HG03571 (cell line): ENCODE measurements at regions not wholly inside any gene's neighbourhood (a gene's known extent, or its start where the extent isn't known, plus 50 kb on each side); places are given as distances from the start of the nearest gene placed in this dataset.
"Not testable (repeated sequence)": the region's sequence is repeated elsewhere in the genome, so short reads cannot be mapped to it uniquely, and the experiment has no call there.

Experiments
- ATAC-seq: cut with Tn5 transposase; IDR thresholded peaks from one replicate; pipeline ENCODE4 v1.9.1; 2021; ENCODE audit not compliant: unreplicated experiment

- no peak for ATAC-seq
Observed at GRCh38 chr7:68038621-68039314, 1042.1 kb downstream of the TYW1 start.

GRCh38 chr7:68041554-68041953 is 1044.9 kb downstream of the TYW1 start:
- ATAC-seq, result no peak

GRCh38 chr7:68043546-68043945 is 1046.9 kb downstream of the TYW1 start:
- no peak for ATAC-seq

GRCh38 chr7:68050627-68051026 is 1054.0 kb downstream of the TYW1 start:
- no peak for ATAC-seq

GRCh38 chr7:68058014-68058413 is 1061.4 kb downstream of the TYW1 start:
- no peak for ATAC-seq

- no peak for ATAC-seq
Observed at GRCh38 chr7:68063171-68063570, 1066.5 kb downstream of the TYW1 start.

- ATAC-seq, result no peak
Observed at GRCh38 chr7:68065581-68065980, 1068.9 kb downstream of the TYW1 start.

- ATAC-seq, result no peak
Observed at GRCh38 chr7:68067845-68068244, 1071.2 kb downstream of the TYW1 start.

- ATAC-seq, result no peak
Observed at GRCh38 chr7:68070992-68071391, 1074.4 kb downstream of the TYW1 start.

- no peak for ATAC-seq
Observed at GRCh38 chr7:68073701-68074100, 1077.1 kb downstream of the TYW1 start.

- no peak for ATAC-seq
Observed at GRCh38 chr7:68074242-68074641, 1077.6 kb downstream of the TYW1 start.

- no peak for ATAC-seq
Observed at GRCh38 chr7:68078157-68078710, 1081.6 kb downstream of the TYW1 start.

- ATAC-seq, result not testable (repeated sequence)
Observed at GRCh38 chr7:68082066-68082960, 1085.7 kb downstream of the TYW1 start.

GRCh38 chr7:68082961-68083657 is 1086.5 kb downstream of the TYW1 start:
- not testable (repeated sequence) for ATAC-seq

- ATAC-seq, result no peak
Observed at GRCh38 chr7:68087401-68087800, 1090.8 kb downstream of the TYW1 start.

GRCh38 chr7:68088879-68089278 is 1092.2 kb downstream of the TYW1 start:
- no peak for ATAC-seq

- ATAC-seq, result not testable (repeated sequence)
Observed at GRCh38 chr7:68090256-68090655, 1093.6 kb downstream of the TYW1 start.

GRCh38 chr7:68103319-68103718 is 1106.7 kb downstream of the TYW1 start:
- ATAC-seq, result no peak

- no peak for ATAC-seq
Observed at GRCh38 chr7:68107261-68107660, 1110.6 kb downstream of the TYW1 start.

GRCh38 chr7:68107968-68108367 is 1111.3 kb downstream of the TYW1 start:
- ATAC-seq, result no peak

GRCh38 chr7:68109299-68109698 is 1112.7 kb downstream of the TYW1 start:
- ATAC-seq, result no peak
